Ascending aorta (tissue), 2 donors: ENCODE measurements at regions not wholly inside any gene's neighbourhood (a gene's known extent, or its start where the extent isn't known, plus 50 kb on each side); places are given as distances from the start of the nearest gene placed in this dataset.

Experiments used
- DNase-seq, 2 donors: peaks; one replicate each; pipeline ENCODE4 v3.0.0-alpha.2; 2019; ENCODE audit warnings: low spot score in 2 of 2
- H3K27ac ChIP-seq, 2 donors: fragments of 200-600 bp; sonication (generic); one replicate each; pipeline ENCODE4 v1.5.1; 2016 to 2017; ENCODE audit warnings: mild to moderate bottlenecking in 1 of 2
- H3K27me3 ChIP-seq: fragments of 200-600 bp; sonication (generic); one replicate; pipeline ENCODE4 v1.5.1; 2017
- H3K36me3 ChIP-seq, 2 donors: fragments of 200-600 bp; sonication (generic); one replicate each; pipeline ENCODE4 v1.5.1; 2016
- H3K4me1 ChIP-seq, 2 donors: fragments of 200-600 bp; sonication (generic); one replicate each; pipeline ENCODE4 v1.5.1; 2016 to 2017; ENCODE audit warnings: mild to moderate bottlenecking in 1 of 2
- H3K4me3 ChIP-seq, 2 donors: fragments of 200-600 bp; sonication (generic); one replicate each; pipeline ENCODE4 v1.5.1; 2016 to 2017; ENCODE audit warnings: mild to moderate bottlenecking in 1 of 2
- H3K9me3 ChIP-seq, 2 donors: fragments of 200-600 bp; sonication (generic); one replicate each; pipeline ENCODE4 v1.5.1; 2016
- CTCF ChIP-seq, 3 experiments: fragments of 200-600 bp in 2 of 3; fragments of 450-650 bp in 1 of 3; sonication (generic) in 2 of 3; IDR thresholded peaks; one replicate each; pipeline ENCODE4 v1.5.1; 2016 to 2019; ENCODE audit warnings: antibody characterized with exemption in 3 of 3, mild to moderate bottlenecking in 1 of 3, moderate library complexity in 1 of 3
- intact Hi-C: fragments of 100-400 bp; cut with DNase I; formaldehyde crosslinking; loops from one replicate; pipeline ENCODE4 v1.15.1; 2023

GRCh38 chr9:121598965-121599871, 52.2 kb upstream of the DAB2IP start:
- intact Hi-C loops, result loop anchor here (2.0 kb wide), 2 partner anchors 40 to 54 kb away; no protein-coding TSS in a partner anchor
- H3K36me3 ChIP-seq, result no peaks in the 10 kb centered on the region
- DNase-seq, result peak; percentile 19 to 83
- H3K9me3 ChIP-seq, result no peaks in the 10 kb centered on the region
- peak overlapping the region; percentile 47 to 78 for H3K27ac ChIP-seq
- H3K27me3 ChIP-seq, result no peaks in the 10 kb centered on the region
- peaks cover 0 to 24% of the 10 kb centered on the region in 2 donors for H3K4me1 ChIP-seq
- TF ChIP-seq CTCF (IDR thresholded peaks at IDR 0.05), result no peak
- peak overlapping the region; percentile 74 to 87 for H3K4me3 ChIP-seq

- Histone ChIP-seq H3K4me3 (peak overlapping the region; percentile 74 to 87), H3K9me3 (no peaks in the 10 kb centered on the region), H3K36me3 (no peaks in the 10 kb centered on the region), H3K27me3 (no peaks in the 10 kb centered on the region), H3K4me1 (peaks cover 0 to 24% of the 10 kb centered on the region in 2 donors), H3K27ac (peak overlapping the region; percentile 47 to 78)
- no peak for DNase-seq
- intact Hi-C loops, result loop anchor here (2.0 kb wide), 2 partner anchors 41 to 53 kb away; no protein-coding TSS in a partner anchor
- no peak for TF ChIP-seq CTCF (IDR thresholded peaks at IDR 0.05)
These were observed 51.4 kb upstream of the DAB2IP start for GRCh38 chr9:121599872-121600585.

- H3K9me3 ChIP-seq, result no peaks in the 10 kb centered on the region
- H3K4me1 ChIP-seq, result peaks cover 0 to 24% of the 10 kb centered on the region in 2 donors
- DNase-seq, result no peak
- no peaks in the 10 kb centered on the region for H3K36me3 ChIP-seq
- no peak overlapping the region for H3K27ac ChIP-seq
- no peak for TF ChIP-seq CTCF (IDR thresholded peaks at IDR 0.05)
- intact Hi-C loops, result no loop called here
- H3K27me3 ChIP-seq, result no peaks in the 10 kb centered on the region
- no peak overlapping the region for H3K4me3 ChIP-seq
These were observed 50.2 kb upstream of the DAB2IP start for GRCh38 chr9:121601194-121601593.
